GM21528 (cell line): ENCODE measurements at regions not wholly inside any gene's neighbourhood (a gene's known extent, or its start where the extent isn't known, plus 50 kb on each side); places are given as distances from the start of the nearest gene placed in this dataset.
"Not testable (repeated sequence)": the region's sequence is repeated elsewhere in the genome, so short reads cannot be mapped to it uniquely, and the experiment has no call there.

Experiments
- ATAC-seq: cut with Tn5 transposase; IDR thresholded peaks from one replicate; pipeline ENCODE4 v1.9.1; 2021; ENCODE audit warnings: mild to moderate bottlenecking, moderate library complexity; ENCODE audit not compliant: unreplicated experiment, low FRiP score

- ATAC-seq: no peak
Observed at GRCh38 chr12:103011974-103012763, 54.7 kb downstream of the ASCL1 start.

GRCh38 chr12:103012884-103013283 is 55.4 kb downstream of the ASCL1 start:
- ATAC-seq: no peak

DNA sequence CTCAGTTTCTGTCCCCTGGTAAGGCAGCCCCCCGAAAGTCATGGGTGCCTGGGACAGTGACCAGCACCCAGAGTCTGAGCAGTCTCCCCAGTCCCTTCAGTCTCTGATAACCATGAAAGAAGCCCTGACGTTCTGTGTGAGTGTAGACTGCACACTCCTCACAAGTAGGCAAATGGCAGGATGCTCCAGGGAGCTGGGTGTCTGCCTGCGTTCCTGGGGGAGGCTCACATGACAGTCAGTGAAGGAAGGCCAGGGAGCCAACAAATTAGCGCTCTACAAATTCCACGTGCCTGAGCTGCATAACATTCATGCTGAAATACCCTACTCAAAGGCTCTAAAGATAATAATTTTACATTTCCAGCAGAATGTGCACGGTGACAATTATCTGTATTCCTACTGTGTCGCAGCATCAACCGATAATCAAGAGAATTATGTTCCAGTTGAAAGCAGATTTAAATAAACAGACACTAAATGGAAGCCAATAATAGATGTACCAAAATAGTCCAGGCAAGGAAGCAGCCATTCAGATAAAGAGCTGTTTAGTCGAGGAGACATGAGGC is 56.3 kb downstream of the ASCL1 start:
- no peak for ATAC-seq

GRCh38 chr12:103016381-103016780 is 58.9 kb downstream of the ASCL1 start:
- no peak for ATAC-seq

DNA sequence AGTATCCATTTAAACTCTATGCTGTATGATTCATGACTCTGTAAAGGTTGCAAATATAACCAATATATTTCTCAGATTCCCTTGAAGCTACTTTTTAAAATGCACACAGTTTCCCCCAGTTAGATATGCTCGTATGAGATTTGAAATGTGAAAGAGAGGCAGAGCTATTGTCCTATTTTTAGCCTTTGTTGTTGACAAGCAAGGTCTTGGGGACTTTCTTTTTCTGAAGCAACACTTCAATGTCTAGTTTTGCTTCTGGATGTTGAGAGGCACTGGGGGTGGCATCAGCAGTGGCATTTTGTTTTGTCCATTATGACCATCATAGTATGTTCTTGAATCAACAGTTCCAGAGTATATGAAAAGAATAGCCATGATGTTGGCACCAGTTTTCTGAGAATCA is 63.4 kb downstream of the ASCL1 start:
- ATAC-seq: no peak

GRCh38 chr12:103021538-103022218 is 64.2 kb downstream of the ASCL1 start:
- no peak for ATAC-seq

DNA sequence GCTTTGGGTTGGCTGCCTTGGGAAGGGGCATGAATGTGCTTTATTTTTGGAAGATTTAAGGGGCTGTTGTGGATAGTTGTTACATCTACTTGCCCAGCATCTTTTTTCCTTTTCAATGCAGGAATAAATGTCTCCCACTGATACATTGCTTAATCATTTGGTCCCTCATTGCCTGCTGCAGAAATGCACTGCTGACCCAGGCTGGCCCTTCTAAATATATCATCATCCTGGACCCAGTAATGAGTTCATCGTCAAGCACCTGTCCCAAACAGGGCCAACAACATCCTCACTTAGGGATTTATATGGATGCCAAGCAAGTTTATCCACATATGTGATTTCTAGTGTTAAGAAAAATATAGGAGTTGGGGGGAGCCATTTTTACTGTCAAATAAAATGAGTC is 67.2 kb downstream of the ASCL1 start:
- ATAC-seq: no peak

- ATAC-seq: not testable (repeated sequence)
Observed at GRCh38 chr12:103026643-103027042, 69.2 kb downstream of the ASCL1 start.

- ATAC-seq: no peak
Observed at GRCh38 chr12:103028881-103029639, 71.6 kb downstream of the ASCL1 start.

DNA sequence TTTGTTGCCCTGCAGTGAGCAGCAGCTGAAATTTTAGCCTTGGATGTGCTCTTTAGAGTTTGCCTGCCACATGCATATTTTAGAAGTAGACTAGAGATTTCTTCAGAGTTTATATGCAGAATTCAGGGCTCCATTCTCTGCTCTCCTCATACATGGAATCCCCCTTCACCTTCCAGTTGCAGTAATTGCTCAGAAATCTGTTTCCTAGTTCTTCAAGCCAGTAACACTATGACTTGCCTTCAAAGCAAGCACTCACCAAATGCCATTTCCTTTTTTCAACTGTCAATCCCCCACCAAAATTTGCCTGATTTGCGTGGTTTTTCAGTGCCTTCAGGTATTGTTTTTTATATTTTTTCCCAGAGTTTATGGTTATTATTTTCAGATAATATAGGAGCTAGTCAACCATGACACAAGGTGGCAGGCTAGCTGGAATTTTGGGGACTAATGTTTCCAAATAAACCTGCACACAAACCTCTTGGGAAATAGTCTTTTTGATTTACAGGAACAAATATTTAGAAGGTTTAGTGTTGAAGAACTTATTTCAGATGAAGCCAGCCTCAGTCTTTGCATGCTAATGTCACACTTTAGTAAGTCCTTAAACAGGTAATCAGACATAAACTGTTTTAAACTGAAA is 79.2 kb downstream of the ASCL1 start:
- no peak for ATAC-seq

GRCh38 chr12:103043531-103044486 is 86.3 kb downstream of the ASCL1 start:
- no peak for ATAC-seq

DNA sequence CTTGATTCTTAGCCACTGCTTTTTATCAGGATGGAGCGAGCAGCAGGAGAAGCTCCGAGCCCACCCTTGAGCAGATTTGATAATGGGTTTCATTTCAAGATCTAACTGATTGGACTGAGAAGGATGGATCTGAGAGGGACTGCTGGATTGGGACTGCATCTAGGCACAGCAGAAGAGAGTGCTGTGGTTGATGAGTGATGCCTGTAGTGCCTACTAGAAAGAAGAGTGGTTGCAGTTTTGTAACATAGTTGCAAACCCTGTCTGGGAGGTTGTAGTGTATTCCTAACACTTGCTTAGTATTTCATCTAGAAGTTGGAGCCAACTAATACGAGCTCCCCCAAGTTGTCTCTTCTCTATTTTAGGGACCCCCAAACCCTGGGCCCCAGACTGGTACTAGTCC is 88.7 kb downstream of the ASCL1 start:
- ATAC-seq: no peak

DNA sequence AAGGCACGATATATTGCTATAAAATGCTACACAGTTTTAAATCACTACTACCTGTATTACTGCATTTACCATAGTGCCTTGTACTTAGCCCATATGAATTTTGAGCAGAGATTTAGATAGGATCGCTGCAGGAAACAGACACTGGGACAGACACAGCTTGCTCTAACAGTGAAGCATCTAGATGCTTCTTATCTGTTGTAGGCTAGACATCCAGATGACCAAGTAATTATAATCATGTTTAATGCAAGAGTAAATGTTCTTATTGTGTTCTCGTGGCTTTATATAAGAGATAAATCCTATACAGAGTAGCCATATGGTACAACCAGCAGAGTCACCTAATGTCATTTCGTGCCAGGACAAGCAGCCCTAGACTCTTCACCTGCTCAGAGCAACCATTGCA is 92.8 kb downstream of the ASCL1 start:
- no peak for ATAC-seq

DNA sequence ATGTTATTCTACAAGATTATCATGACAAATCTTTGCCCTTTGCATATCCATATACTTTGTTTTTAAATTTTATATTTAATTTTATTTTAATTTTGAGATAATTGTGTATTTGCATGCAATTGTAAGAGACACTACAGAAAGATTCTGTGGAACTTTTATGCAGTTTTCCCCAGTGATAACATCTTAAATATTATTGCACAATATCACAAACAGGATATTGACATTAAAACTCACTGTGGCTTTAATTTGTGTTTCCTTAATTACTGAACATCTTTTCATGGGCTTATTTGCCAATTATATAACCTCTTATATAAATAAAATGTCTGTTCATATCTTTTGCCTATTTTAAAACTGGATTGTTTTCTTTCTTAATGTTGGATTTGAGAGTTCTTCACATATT is 95.6 kb downstream of the ASCL1 start:
- no peak for ATAC-seq

- no peak for ATAC-seq
Observed at GRCh38 chr12:103073630-103074029, 116.2 kb downstream of the ASCL1 start.

- no peak for ATAC-seq
Observed at GRCh38 chr12:103075848-103076247, 118.4 kb downstream of the ASCL1 start.

DNA sequence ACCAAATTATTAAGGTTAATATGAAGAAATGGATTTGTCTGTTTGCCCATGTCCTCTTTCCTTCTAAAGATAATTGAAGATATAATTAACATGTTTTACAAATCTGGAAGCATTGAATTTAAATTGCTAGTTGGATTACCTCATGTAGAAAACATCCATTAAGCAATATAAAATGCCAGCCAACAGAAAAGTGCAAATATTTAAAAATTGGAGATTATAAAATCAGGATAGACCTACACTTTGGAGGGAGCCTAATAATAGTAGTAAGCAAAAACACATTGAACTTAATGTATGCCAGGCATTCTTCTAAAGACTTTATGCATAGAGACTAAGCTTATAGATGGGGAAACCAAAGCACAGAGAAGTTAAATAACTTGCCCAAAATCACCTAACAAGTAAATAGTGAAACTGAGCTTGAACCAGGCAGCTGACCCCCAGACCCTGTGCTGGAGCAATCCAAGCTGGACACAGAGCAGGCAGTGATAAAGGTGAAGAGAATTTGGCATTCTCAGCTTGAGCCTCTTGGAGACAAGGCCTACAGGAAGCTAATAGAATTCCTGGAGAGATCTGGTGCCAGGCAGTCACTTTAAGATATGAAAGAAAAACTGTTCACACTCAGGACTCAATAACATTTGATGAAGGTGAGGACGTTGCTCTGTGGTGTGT is 119.8 kb downstream of the ASCL1 start:
- no peak for ATAC-seq

GRCh38 chr12:103085541-103085940 is 128.1 kb downstream of the ASCL1 start:
- ATAC-seq: no peak

GRCh38 chr12:103086471-103086870 is 129.0 kb downstream of the ASCL1 start:
- no peak for ATAC-seq
